Astrocyte (in vitro differentiated cells and primary cell): ENCODE measurements at regions not wholly inside any gene's neighbourhood (a gene's known extent, or its start where the extent isn't known, plus 50 kb on each side); places are given as distances from the start of the nearest gene placed in this dataset.

ENCODE experiments used
- EZH2 ChIP-seq: IDR thresholded peaks from 2 replicates; pipeline ENCODE4 v1.6.1; 2012; ENCODE audit warnings: mild to moderate bottlenecking, low read length, inconsistent platforms; ENCODE audit not compliant: insufficient read depth
- TF ChIP-seq, protein P1 (sequence below): IDR thresholded peaks from 2 replicates; pipeline ENCODE4 v1.5.1; 2011; ENCODE audit warnings: low read depth, mild to moderate bottlenecking, inconsistent platforms, low read length, moderate library complexity; ENCODE audit not compliant: insufficient read depth

DNA sequence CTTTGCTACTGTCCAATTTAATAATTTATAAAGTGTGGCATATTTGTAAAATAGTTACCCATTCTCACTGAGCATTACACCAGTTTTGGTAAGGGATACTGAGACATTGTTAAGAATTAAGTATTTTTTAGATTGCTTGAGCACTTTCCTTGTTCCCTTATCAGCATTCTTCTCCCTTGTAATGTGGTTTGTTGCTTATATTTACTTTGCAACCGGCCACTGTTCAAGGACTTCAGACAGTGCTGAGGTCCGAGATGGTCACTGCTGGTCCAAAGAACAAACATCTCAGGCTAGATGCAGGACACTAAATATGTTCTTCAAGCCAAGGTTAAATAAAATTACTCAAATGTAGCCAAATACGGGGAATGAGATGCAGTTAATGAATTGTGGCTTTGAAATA is 161.4 kb downstream of the TM9SF2 start:
- TF ChIP-seq, protein P1, sequence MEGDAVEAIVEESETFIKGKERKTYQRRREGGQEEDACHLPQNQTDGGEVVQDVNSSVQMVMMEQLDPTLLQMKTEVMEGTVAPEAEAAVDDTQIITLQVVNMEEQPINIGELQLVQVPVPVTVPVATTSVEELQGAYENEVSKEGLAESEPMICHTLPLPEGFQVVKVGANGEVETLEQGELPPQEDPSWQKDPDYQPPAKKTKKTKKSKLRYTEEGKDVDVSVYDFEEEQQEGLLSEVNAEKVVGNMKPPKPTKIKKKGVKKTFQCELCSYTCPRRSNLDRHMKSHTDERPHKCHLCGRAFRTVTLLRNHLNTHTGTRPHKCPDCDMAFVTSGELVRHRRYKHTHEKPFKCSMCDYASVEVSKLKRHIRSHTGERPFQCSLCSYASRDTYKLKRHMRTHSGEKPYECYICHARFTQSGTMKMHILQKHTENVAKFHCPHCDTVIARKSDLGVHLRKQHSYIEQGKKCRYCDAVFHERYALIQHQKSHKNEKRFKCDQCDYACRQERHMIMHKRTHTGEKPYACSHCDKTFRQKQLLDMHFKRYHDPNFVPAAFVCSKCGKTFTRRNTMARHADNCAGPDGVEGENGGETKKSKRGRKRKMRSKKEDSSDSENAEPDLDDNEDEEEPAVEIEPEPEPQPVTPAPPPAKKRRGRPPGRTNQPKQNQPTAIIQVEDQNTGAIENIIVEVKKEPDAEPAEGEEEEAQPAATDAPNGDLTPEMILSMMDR, result no peak
- no peak for TF ChIP-seq EZH2
